CD4-positive, alpha-beta T cell treated with Interleukin-21 for 1 hour (primary cell): ENCODE measurements at regions not wholly inside any gene's neighbourhood (a gene's known extent, or its start where the extent isn't known, plus 50 kb on each side); places are given as distances from the start of the nearest gene placed in this dataset.
"Not testable (repeated sequence)": the region's sequence is repeated elsewhere in the genome, so short reads cannot be mapped to it uniquely, and the experiment has no call there.

Experiments used
- DNase-seq: peaks from one replicate; pipeline ENCODE4 v3.0.0-alpha.2; 2020

GRCh38 chr3:153624310-153625030 is 462.4 kb downstream of the RAP2B start:
- DNase-seq: peak; percentile 40

GRCh38 chr3:153625506-153625905 is 463.5 kb downstream of the RAP2B start:
- DNase-seq: no peak

- no peak for DNase-seq
These were observed 464.1 kb downstream of the RAP2B start for GRCh38 chr3:153626158-153626557.

- DNase-seq: no peak
These were observed 466.6 kb downstream of the RAP2B start for GRCh38 chr3:153628591-153628990.

GRCh38 chr3:153629148-153629547 is 467.1 kb downstream of the RAP2B start:
- no peak for DNase-seq

- no peak for DNase-seq
These were observed 469.1 kb downstream of the RAP2B start for GRCh38 chr3:153631102-153631501.

- DNase-seq: no peak
These were observed 469.6 kb downstream of the RAP2B start for GRCh38 chr3:153631664-153632063.

- DNase-seq: no peak
These were observed 471.4 kb downstream of the RAP2B start for GRCh38 chr3:153633407-153633806.

- DNase-seq: no peak
These were observed 472.7 kb downstream of the RAP2B start for GRCh38 chr3:153634683-153635082.

- DNase-seq: no peak
These were observed 477.6 kb downstream of the RAP2B start for GRCh38 chr3:153639631-153640030.

- DNase-seq: no peak
These were observed 479.0 kb downstream of the RAP2B start for GRCh38 chr3:153640689-153641665.

- not testable (repeated sequence) for DNase-seq
These were observed 478.6 kb upstream of the ARHGEF26 start for GRCh38 chr3:153642576-153642975.

- DNase-seq: peak; percentile 49
These were observed 477.7 kb upstream of the ARHGEF26 start for GRCh38 chr3:153643471-153643870.

GRCh38 chr3:153649286-153649839 is 471.8 kb upstream of the ARHGEF26 start:
- DNase-seq: no peak

GRCh38 chr3:153652076-153652475 is 469.1 kb upstream of the ARHGEF26 start:
- no peak for DNase-seq

GRCh38 chr3:153657046-153657445 is 464.1 kb upstream of the ARHGEF26 start:
- no peak for DNase-seq

- DNase-seq: no peak
These were observed 463.7 kb upstream of the ARHGEF26 start for GRCh38 chr3:153657461-153657860.

GRCh38 chr3:153658136-153658535 is 463.1 kb upstream of the ARHGEF26 start:
- no peak for DNase-seq

- no peak for DNase-seq
These were observed 454.0 kb upstream of the ARHGEF26 start for GRCh38 chr3:153666991-153667740.

- no peak for DNase-seq
These were observed 451.7 kb upstream of the ARHGEF26 start for GRCh38 chr3:153669527-153669926.

- no peak for DNase-seq
These were observed 450.6 kb upstream of the ARHGEF26 start for GRCh38 chr3:153670577-153670976.

GRCh38 chr3:153673853-153674252 is 447.3 kb upstream of the ARHGEF26 start:
- no peak for DNase-seq

GRCh38 chr3:153679714-153680113 is 441.5 kb upstream of the ARHGEF26 start:
- no peak for DNase-seq
